ENCODE measurements at regions not wholly inside any gene's neighbourhood (a gene's known extent, or its start where the extent isn't known, plus 50 kb on each side); places are given as distances from the start of the nearest gene placed in this dataset.

GRCh38 chr3:178334239-178334638 lies 202.0 kb upstream of the KCNMB2 start:
- no peaks in the 10 kb centered on the region for H3K9me2 ChIP-seq (replicated peaks; ENCODE audit: insufficient read depth, low read length)
- H4K20me1 ChIP-seq (ENCODE audit: insufficient read depth, low read length): no peaks in the 10 kb centered on the region
- H3K79me2 ChIP-seq (ENCODE audit: low read length): no peaks in the 10 kb centered on the region
- peaks cover 5% of the 10 kb centered on the region for H3K4me1 ChIP-seq (ENCODE audit: low read length)
- no peaks in the 10 kb centered on the region for H3K27me3 ChIP-seq (replicated peaks; ENCODE audit: insufficient read depth, low read length)
- no peak overlapping the region for H3K9ac ChIP-seq (ENCODE audit: low read length)
- no peak overlapping the region for H3K27ac ChIP-seq (ENCODE audit: low read length)
- H3K36me3 ChIP-seq (replicated peaks; ENCODE audit: insufficient read depth, low read length): no peaks in the 10 kb centered on the region
- no peak overlapping the region for H2AFZ ChIP-seq (ENCODE audit: low read length)
- no peaks in the 10 kb centered on the region for H3K9me3 ChIP-seq (replicated peaks; ENCODE audit: insufficient read depth, low read length)
- no peak overlapping the region for H3K4me2 ChIP-seq (ENCODE audit: low read depth, low read length)
- no peaks in the 10 kb centered on the region for H3F3A ChIP-seq (ENCODE audit: insufficient read depth, low read length)
- no peak for DNase-seq
- TF ChIP-seq CTCF (IDR thresholded peaks at IDR 0.05; ENCODE audit: low read length): no peak
- no peak for TF ChIP-seq EZH2phosphoT487 (IDR thresholded peaks at IDR 0.05; ENCODE audit: low read length)
- no peak for TF ChIP-seq EZH2 (optimal IDR thresholded peaks at IDR 0.05; ENCODE audit: low read depth, low read length)
- H3K4me3 ChIP-seq (ENCODE audit: low read length): no peak overlapping the region

GRCh38 chr3:178336336-178336735 lies 199.9 kb upstream of the KCNMB2 start:
- Histone ChIP-seq H4K20me1 (ENCODE audit: insufficient read depth, low read length) (no peaks in the 10 kb centered on the region), H3K9me2 (replicated peaks; ENCODE audit: insufficient read depth, low read length) (no peaks in the 10 kb centered on the region), H3F3A (ENCODE audit: insufficient read depth, low read length) (no peaks in the 10 kb centered on the region), H3K27ac (ENCODE audit: low read length) (no peak overlapping the region), H3K9ac (ENCODE audit: low read length) (no peak overlapping the region), H3K27me3 (replicated peaks; ENCODE audit: insufficient read depth, low read length) (no peaks in the 10 kb centered on the region), H3K4me2 (ENCODE audit: low read depth, low read length) (no peak overlapping the region), H3K79me2 (ENCODE audit: low read length) (no peaks in the 10 kb centered on the region), H3K9me3 (replicated peaks; ENCODE audit: insufficient read depth, low read length) (no peaks in the 10 kb centered on the region), H3K36me3 (replicated peaks; ENCODE audit: insufficient read depth, low read length) (no peaks in the 10 kb centered on the region), H3K4me1 (ENCODE audit: low read length) (no peaks in the 10 kb centered on the region), H2AFZ (ENCODE audit: low read length) (no peak overlapping the region), H3K4me3 (ENCODE audit: low read length) (no peak overlapping the region)
- no peak for DNase-seq
- TF ChIP-seq CTCF (IDR thresholded peaks at IDR 0.05; ENCODE audit: low read length): no peak
- no peak for TF ChIP-seq EZH2 (optimal IDR thresholded peaks at IDR 0.05; ENCODE audit: low read depth, low read length)
- no peak for TF ChIP-seq EZH2phosphoT487 (IDR thresholded peaks at IDR 0.05; ENCODE audit: low read length)

- Histone ChIP-seq H3K4me2 (ENCODE audit: low read depth, low read length) (no peak overlapping the region), H3K9me2 (replicated peaks; ENCODE audit: insufficient read depth, low read length) (no peaks in the 10 kb centered on the region), H3K4me3 (ENCODE audit: low read length) (no peak overlapping the region)
These were observed 195.7 kb upstream of the KCNMB2 start for GRCh38 chr3:178340506-178340905.

More at GRCh38 chr3:178340506-178340905, 195.7 kb upstream of the KCNMB2 start:
- H3K79me2 ChIP-seq (ENCODE audit: low read length): no peaks in the 10 kb centered on the region
- H3K9me3 ChIP-seq (replicated peaks; ENCODE audit: insufficient read depth, low read length): no peaks in the 10 kb centered on the region
- H3K9ac ChIP-seq (ENCODE audit: low read length): no peak overlapping the region
- no peaks in the 10 kb centered on the region for H3K4me1 ChIP-seq (ENCODE audit: low read length)
- no peak overlapping the region for H2AFZ ChIP-seq (ENCODE audit: low read length)
- no peak for DNase-seq
- no peaks in the 10 kb centered on the region for H3K36me3 ChIP-seq (replicated peaks; ENCODE audit: insufficient read depth, low read length)
- TF ChIP-seq EZH2phosphoT487 (IDR thresholded peaks at IDR 0.05; ENCODE audit: low read length): no peak
- TF ChIP-seq EZH2 (optimal IDR thresholded peaks at IDR 0.05; ENCODE audit: low read depth, low read length): no peak
- no peak for TF ChIP-seq CTCF (IDR thresholded peaks at IDR 0.05; ENCODE audit: low read length)
- no peak overlapping the region for H3K27ac ChIP-seq (ENCODE audit: low read length)
- no peaks in the 10 kb centered on the region for H4K20me1 ChIP-seq (ENCODE audit: insufficient read depth, low read length)
- no peaks in the 10 kb centered on the region for H3F3A ChIP-seq (ENCODE audit: insufficient read depth, low read length)
- no peaks in the 10 kb centered on the region for H3K27me3 ChIP-seq (replicated peaks; ENCODE audit: insufficient read depth, low read length)

Data from MM.1S (cell line).